Stomach (tissue), 8 donors: ENCODE measurements at regions not wholly inside any gene's neighbourhood (a gene's known extent, or its start where the extent isn't known, plus 50 kb on each side); places are given as distances from the start of the nearest gene placed in this dataset.
A peak's percentile ranks its signal among the peaks of the same experiment; 100 is the strongest.

Source experiments
- DNase-seq, 2 donors: peaks; one replicate each; pipeline versions ENCODE4 v3.0.0 to v3.0.0-alpha.2; 2013 to 2019
- H3K27ac ChIP-seq, 5 donors: fragments of 200-600 bp in 4 of 5; sonication (generic) in 4 of 5; one replicate each; pipeline ENCODE4 v1.5.1; 2013 to 2019; ENCODE audit warnings: mild to moderate bottlenecking in 1 of 5, moderate library complexity in 1 of 5
- H3K27me3 ChIP-seq, 3 donors: fragments of 200-600 bp; sonication (generic); one replicate each; pipeline ENCODE4 v1.5.1; 2017 to 2019; ENCODE audit warnings: mixed run types in 1 of 3
- H3K36me3 ChIP-seq, 4 donors: fragments of 200-600 bp; sonication (generic); 1 replicate in 3 of 4; 2 replicates in 1 of 4; pipeline ENCODE4 v1.5.1; 2016 to 2019
- H3K4me1 ChIP-seq, 4 donors: fragments of 200-600 bp; sonication (generic); one replicate each; pipeline ENCODE4 v1.5.1; 2016 to 2019
- H3K4me3 ChIP-seq, 4 donors: fragments of 200-600 bp; sonication (generic) in 3 of 4; one replicate each; pipeline ENCODE4 v1.5.1; 2016 to 2019; ENCODE audit warnings: mild to moderate bottlenecking in 1 of 4
- H3K9me3 ChIP-seq, 4 donors: fragments of 200-600 bp; sonication (generic); one replicate each; pipeline ENCODE4 v1.5.1; 2016 to 2019
- EP300 ChIP-seq: sonication (generic); formaldehyde crosslinking; IDR thresholded peaks from one replicate; pipeline ENCODE4 v1.6.1; 2017; ENCODE audit warnings: antibody characterized with exemption
- POLR2A ChIP-seq, 4 donors: fragments of 450-650 bp; IDR thresholded peaks; one replicate each; pipeline ENCODE4 v1.6.1; 2016; ENCODE audit warnings: antibody characterized with exemption in 4 of 4, control low read depth in 2 of 4, mild to moderate bottlenecking in 1 of 4, moderate library complexity in 1 of 4
- POLR2AphosphoS5 ChIP-seq, 3 donors: sonication (generic); formaldehyde crosslinking; IDR thresholded peaks; one replicate each; pipeline ENCODE4 v1.6.1; 2016; ENCODE audit warnings: antibody characterized with exemption in 3 of 3
- WGBS, 5 donors: extraction: QIAGEN DNeasy Blood & Tissue Kit in 3 of 5; methylation state at CpG; one replicate each; pipeline versions ENCODE4 v1.1.5 to v1.1.7; 2013 to 2018; 5-methylcytosine and 5-hydroxymethylcytosine counted together
- intact Hi-C: fragments of 100-400 bp; cut with DNase I; formaldehyde crosslinking; loops from one replicate; pipeline ENCODE4 v1.15.1; 2023; ENCODE audit warnings: low total_unique reads
- TF ChIP-seq, protein P1 (sequence below), 7 experiments: fragments of 450-650 bp in 4 of 7; fragments of 200-600 bp in 3 of 7; sonication (generic) in 3 of 7; IDR thresholded peaks; one replicate each; pipeline ENCODE4 v1.5.1; 2016 to 2019; ENCODE audit warnings: antibody characterized with exemption in 7 of 7, control low read depth in 2 of 7, mild to moderate bottlenecking in 1 of 7
- donor health status: healthy with polysubstance abuse.
- donor health status: Bipolar disorder and iron deficiency.
- donor health status: healthy.

DNA sequence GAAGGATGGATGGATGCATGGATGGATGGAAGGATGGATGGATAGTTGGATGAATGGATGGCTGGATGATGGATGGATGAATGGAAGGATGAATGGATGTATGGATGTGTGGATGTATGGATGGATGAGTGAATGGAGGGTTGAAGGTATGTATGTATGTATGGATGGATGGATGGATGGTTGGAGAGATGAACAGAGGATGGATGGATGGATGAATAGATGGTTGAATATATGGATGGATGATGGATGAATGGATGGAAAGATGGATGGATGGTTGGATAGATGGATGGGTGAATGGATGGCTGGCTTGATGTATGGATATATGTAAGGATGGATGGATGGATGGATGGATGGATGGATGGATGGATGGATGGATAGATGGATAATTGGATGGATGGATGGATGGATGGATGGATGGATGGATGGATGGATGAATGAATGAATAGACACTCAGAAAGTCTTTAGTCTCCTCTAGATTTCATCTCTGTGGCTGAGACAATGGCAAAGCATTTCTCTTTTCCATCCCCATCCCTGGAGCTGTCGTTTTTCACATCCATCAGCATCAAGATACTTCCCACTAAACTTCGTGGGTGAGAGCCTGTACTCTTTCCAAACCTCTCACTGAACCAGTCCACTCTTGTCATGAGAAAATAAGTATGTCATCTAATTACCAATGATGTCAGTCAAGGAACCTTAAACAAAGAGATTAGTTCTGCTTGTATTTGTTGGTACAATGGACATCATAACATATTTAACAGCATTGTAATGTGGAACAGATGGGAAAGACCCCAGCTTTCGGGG is 74.8 kb upstream of the CLMN start:
- H3K27me3 ChIP-seq = no peaks in the 10 kb centered on the region
- H3K27ac ChIP-seq = no peak overlapping the region
- H3K36me3 ChIP-seq = no peaks in the 10 kb centered on the region
- 52 to 78% (median 66%) methylated on average over 3 of the region's 3 CpGs for WGBS, 5 donors
- TF ChIP-seq, protein P1, sequence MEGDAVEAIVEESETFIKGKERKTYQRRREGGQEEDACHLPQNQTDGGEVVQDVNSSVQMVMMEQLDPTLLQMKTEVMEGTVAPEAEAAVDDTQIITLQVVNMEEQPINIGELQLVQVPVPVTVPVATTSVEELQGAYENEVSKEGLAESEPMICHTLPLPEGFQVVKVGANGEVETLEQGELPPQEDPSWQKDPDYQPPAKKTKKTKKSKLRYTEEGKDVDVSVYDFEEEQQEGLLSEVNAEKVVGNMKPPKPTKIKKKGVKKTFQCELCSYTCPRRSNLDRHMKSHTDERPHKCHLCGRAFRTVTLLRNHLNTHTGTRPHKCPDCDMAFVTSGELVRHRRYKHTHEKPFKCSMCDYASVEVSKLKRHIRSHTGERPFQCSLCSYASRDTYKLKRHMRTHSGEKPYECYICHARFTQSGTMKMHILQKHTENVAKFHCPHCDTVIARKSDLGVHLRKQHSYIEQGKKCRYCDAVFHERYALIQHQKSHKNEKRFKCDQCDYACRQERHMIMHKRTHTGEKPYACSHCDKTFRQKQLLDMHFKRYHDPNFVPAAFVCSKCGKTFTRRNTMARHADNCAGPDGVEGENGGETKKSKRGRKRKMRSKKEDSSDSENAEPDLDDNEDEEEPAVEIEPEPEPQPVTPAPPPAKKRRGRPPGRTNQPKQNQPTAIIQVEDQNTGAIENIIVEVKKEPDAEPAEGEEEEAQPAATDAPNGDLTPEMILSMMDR (IDR thresholded peaks at IDR 0.05) = no peak
- TF ChIP-seq EP300 (no peak), POLR2A (IDR thresholded peaks at IDR 0.05) (no peak), POLR2AphosphoS5 (IDR thresholded peaks at IDR 0.05) (no peak)
- intact Hi-C loops = no loop called here
- no peak for DNase-seq
- peaks cover 0 to 8% (median 6%) of the 10 kb centered on the region in 4 donors for H3K9me3 ChIP-seq
- H3K4me3 ChIP-seq = no peak overlapping the region
- no peaks in the 10 kb centered on the region for H3K4me1 ChIP-seq

DNA sequence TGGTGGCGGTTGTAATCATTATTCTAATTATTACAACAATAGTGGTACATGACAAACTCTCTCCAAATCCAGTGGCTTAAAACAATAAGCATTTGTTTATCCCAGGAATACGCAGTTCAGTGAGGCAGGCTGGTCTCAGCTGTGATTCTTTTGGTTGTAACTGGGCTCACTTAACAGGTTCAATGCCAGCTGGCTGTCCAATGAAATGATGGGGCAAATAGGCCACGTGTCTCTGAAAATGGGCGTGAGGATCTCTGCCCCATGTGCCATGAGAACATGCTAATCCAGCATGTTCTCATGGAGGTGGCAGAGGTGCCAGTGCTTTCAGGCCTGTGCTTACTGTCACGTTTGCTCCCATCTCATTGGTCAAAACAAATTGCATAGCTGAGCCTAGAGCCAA is 73.1 kb upstream of the CLMN start:
- H3K27ac ChIP-seq = no peak overlapping the region
- TF ChIP-seq POLR2AphosphoS5 (IDR thresholded peaks at IDR 0.05) (no peak), EP300 (no peak), POLR2A (IDR thresholded peaks at IDR 0.05) (no peak)
- TF ChIP-seq, protein P1 (IDR thresholded peaks at IDR 0.05) = no peak
- H3K4me1 ChIP-seq = no peaks in the 10 kb centered on the region
- no peaks in the 10 kb centered on the region for H3K36me3 ChIP-seq
- no peak overlapping the region for H3K4me3 ChIP-seq
- 66 to 83% (median 77%) methylated on average over 5 of the region's 5 CpGs for WGBS, 5 donors
- no peak for DNase-seq
- H3K9me3 ChIP-seq = peaks cover 0 to 8% (median 6%) of the 10 kb centered on the region in 4 donors
- no peaks in the 10 kb centered on the region for H3K27me3 ChIP-seq
- intact Hi-C loops = no loop called here

DNA sequence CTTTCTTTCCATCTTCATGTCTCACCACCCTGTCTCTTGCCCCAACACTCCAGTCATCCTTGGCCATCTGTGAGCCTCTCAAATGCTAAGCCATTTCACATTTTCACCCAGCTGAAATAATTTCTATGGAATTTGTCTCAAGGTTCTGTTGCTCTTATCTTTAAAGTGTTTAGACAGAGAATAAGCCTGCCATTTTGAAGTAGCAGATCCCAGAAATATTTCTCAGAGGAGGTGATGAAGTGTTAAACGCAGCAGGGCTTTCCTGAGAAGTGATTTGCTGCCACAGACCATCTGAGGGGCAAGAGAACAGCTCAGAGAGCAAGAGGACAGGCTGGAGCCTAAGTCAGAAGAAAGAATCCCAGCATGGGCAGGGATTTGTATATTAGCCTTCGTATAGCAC is 71.6 kb upstream of the CLMN start:
- Histone ChIP-seq H3K4me1 (no peaks in the 10 kb centered on the region), H3K36me3 (no peaks in the 10 kb centered on the region), H3K27me3 (no peaks in the 10 kb centered on the region), H3K27ac (no peak overlapping the region), H3K4me3 (no peak overlapping the region), H3K9me3 (peaks cover 0 to 8% (median 6%) of the 10 kb centered on the region in 4 donors)
- WGBS, 5 donors = 72 to 88% (median 78%) methylated on average over 2 of the region's 2 CpGs
- intact Hi-C loops = no loop called here
- DNase-seq = no peak
- TF ChIP-seq, protein P1 (IDR thresholded peaks at IDR 0.05) = no peak
- TF ChIP-seq EP300 = no peak
- TF ChIP-seq POLR2AphosphoS5 (IDR thresholded peaks at IDR 0.05) = no peak
- no peak for TF ChIP-seq POLR2A (IDR thresholded peaks at IDR 0.05)

DNA sequence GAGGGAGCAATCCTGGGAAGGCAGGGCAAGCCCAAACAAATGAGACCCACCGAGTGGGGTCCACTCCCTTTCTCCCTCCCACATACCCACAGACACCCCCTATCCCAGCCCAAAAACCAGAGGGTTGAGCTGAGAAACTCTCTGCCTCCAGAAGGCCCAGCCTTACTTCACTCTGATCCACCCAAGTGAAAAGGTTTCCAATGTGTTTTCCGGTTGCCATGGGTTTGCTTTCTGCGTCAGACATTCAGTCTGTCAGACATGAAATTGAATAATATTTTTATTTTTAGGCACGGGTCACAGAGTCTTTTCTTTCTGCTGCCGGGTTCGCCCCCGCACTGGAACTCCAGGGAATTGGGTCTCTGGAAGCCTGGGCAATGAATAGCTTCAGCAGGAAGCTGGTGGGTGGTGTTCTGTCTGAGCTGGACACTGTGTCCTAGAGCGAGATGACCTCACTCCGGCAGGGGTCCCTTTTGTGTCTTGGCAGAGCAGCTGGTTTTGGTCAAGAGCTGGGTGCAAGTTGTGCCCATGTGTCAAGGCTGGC is 69.8 kb upstream of the CLMN start:
- intact Hi-C loops = no loop called here
- no peaks in the 10 kb centered on the region for H3K36me3 ChIP-seq
- WGBS, 5 donors = 77 to 83% (median 82%) methylated on average over 9 of the region's 9 CpGs
- no peaks in the 10 kb centered on the region for H3K27me3 ChIP-seq
- TF ChIP-seq POLR2AphosphoS5 (IDR thresholded peaks at IDR 0.05) = peak in 1 of 3 donors; percentile 14
- no peak for TF ChIP-seq POLR2A (IDR thresholded peaks at IDR 0.05)
- TF ChIP-seq EP300 = peak; percentile 52
- no peak overlapping the region for H3K4me3 ChIP-seq
- DNase-seq = peak in 1 of 2 donors; percentile 56
- H3K4me1 ChIP-seq = no peaks in the 10 kb centered on the region
- peak overlapping the region in 1 of 5 donors; percentile 5 for H3K27ac ChIP-seq
- H3K9me3 ChIP-seq = peaks cover 0 to 8% (median 6%) of the 10 kb centered on the region in 4 donors

DNA sequence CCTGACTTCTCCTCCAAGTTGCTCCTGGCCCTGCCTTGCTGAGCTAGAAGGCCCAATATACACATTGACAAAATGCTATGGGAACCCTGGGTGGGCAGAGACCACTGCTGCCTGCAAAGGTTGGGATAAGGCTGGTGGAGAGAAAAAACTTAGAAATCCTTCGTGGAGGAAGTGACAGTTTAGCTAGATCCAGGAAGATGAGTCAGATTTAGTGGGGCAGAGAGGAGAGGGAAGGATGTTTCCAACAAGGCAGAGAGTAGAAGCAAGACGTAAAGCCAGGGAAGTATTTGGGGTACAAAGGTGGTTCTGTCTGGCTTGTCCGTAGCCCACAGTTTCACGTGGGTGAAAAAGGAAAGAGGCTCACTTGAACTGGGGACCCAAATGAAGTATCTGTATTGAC is 69.0 kb upstream of the CLMN start:
- H3K27ac ChIP-seq = no peak overlapping the region
- H3K27me3 ChIP-seq = no peaks in the 10 kb centered on the region
- intact Hi-C loops = no loop called here
- no peak for DNase-seq
- no peak overlapping the region for H3K4me3 ChIP-seq
- no peaks in the 10 kb centered on the region for H3K4me1 ChIP-seq
- no peaks in the 10 kb centered on the region for H3K36me3 ChIP-seq
- WGBS, 5 donors = 70 to 82% (median 75%) methylated on average over 4 of the region's 4 CpGs
- TF ChIP-seq, protein P1 (IDR thresholded peaks at IDR 0.05) = no peak
- no peak for TF ChIP-seq POLR2A (IDR thresholded peaks at IDR 0.05)
- no peak for TF ChIP-seq EP300
- TF ChIP-seq POLR2AphosphoS5 (IDR thresholded peaks at IDR 0.05) = no peak
- H3K9me3 ChIP-seq = peaks cover 0 to 8% (median 6%) of the 10 kb centered on the region in 4 donors
